Nephron (organoid): ENCODE measurements at regions not wholly inside any gene's neighbourhood (a gene's known extent, or its start where the extent isn't known, plus 50 kb on each side); places are given as distances from the start of the nearest gene placed in this dataset.
A peak's percentile ranks its signal among the peaks of the same experiment; 100 is the strongest.

ENCODE experiments used
- H3K27ac Mint-ChIP-seq, 3 experiments: 2 replicates each; pipeline ENCODE4 v1.8.0; 2020; ENCODE audit warnings: mixed read lengths in 3 of 3, mild to moderate bottlenecking in 2 of 3, moderate library complexity in 1 of 3
- H3K27me3 Mint-ChIP-seq: 2 replicates; pipeline ENCODE4 v1.8.0; 2021; ENCODE audit warnings: low read depth, mild to moderate bottlenecking, moderate library complexity, mixed read lengths
- H3K36me3 Mint-ChIP-seq: 2 replicates; pipeline ENCODE4 v1.8.0; 2020; ENCODE audit warnings: low read depth, mixed read lengths
- H3K4me1 Mint-ChIP-seq: 2 replicates; pipeline ENCODE4 v1.8.0; 2020; ENCODE audit warnings: mixed read lengths
- H3K4me3 Mint-ChIP-seq, 3 experiments: 2 replicates each; pipeline ENCODE4 v1.8.0; 2020; ENCODE audit warnings: mild to moderate bottlenecking in 3 of 3, mixed read lengths in 3 of 3, moderate library complexity in 2 of 3
- H3K9me3 Mint-ChIP-seq: 2 replicates; pipeline ENCODE4 v1.8.0; 2020; ENCODE audit warnings: mixed read lengths
- CTCF ChIP-seq, 3 experiments: fragments of 200-600 bp; sonication (generic); IDR thresholded peaks; one replicate each; pipeline ENCODE4 v1.5.0; 2021; ENCODE audit warnings: antibody characterized with exemption in 3 of 3; ENCODE audit not compliant: unreplicated experiment in 3 of 3

GRCh38 chr12:63301311-63301710 is 150.3 kb upstream of the AVPR1A start:
- no peak overlapping the region for H3K4me3 Mint-ChIP-seq
- no peak overlapping the region for H3K27ac Mint-ChIP-seq
- H3K9me3 Mint-ChIP-seq: no peaks in the 10 kb centered on the region
- H3K36me3 Mint-ChIP-seq: no peaks in the 10 kb centered on the region
- no peaks in the 10 kb centered on the region for H3K27me3 Mint-ChIP-seq
- H3K4me1 Mint-ChIP-seq: peaks cover 4% of the 10 kb centered on the region
- TF ChIP-seq CTCF (IDR thresholded peaks at IDR 0.05; ENCODE audit: unreplicated experiment in 3 of 3): no peak

GRCh38 chr12:63298386-63298930 is 147.5 kb upstream of the AVPR1A start:
- Mint-ChIP-seq H3K27me3 (peaks cover 1% of the 10 kb centered on the region), H3K27ac (peak overlapping the region in 1 of 3 experiments; percentile 61), H3K9me3 (no peaks in the 10 kb centered on the region), H3K4me1 (peaks cover 22% of the 10 kb centered on the region), H3K36me3 (no peaks in the 10 kb centered on the region), H3K4me3 (no peak overlapping the region)
- no peak for TF ChIP-seq CTCF (IDR thresholded peaks at IDR 0.05; ENCODE audit: unreplicated experiment in 3 of 3)

- Mint-ChIP-seq H3K36me3 (no peaks in the 10 kb centered on the region), H3K4me3 (no peak overlapping the region), H3K27me3 (peaks cover 4% of the 10 kb centered on the region), H3K4me1 (peaks cover 24% of the 10 kb centered on the region), H3K27ac (peak overlapping the region; percentile 85 to 93 (median 92)), H3K9me3 (no peaks in the 10 kb centered on the region)
- no peak for TF ChIP-seq CTCF (IDR thresholded peaks at IDR 0.05; ENCODE audit: unreplicated experiment in 3 of 3)
Observed at GRCh38 chr12:63294327-63294632, 143.3 kb upstream of the AVPR1A start.

GRCh38 chr12:63292471-63293221 is 141.6 kb upstream of the AVPR1A start:
- Mint-ChIP-seq H3K4me3 (no peak overlapping the region), H3K36me3 (no peaks in the 10 kb centered on the region), H3K27me3 (peaks cover 7% of the 10 kb centered on the region), H3K9me3 (no peaks in the 10 kb centered on the region), H3K4me1 (peaks cover 20% of the 10 kb centered on the region), H3K27ac (peak overlapping the region in 1 of 3 experiments; percentile 93)
- no peak for TF ChIP-seq CTCF (IDR thresholded peaks at IDR 0.05; ENCODE audit: unreplicated experiment in 3 of 3)

- peak; percentile 53 to 61 (median 53) for TF ChIP-seq CTCF (IDR thresholded peaks at IDR 0.05; ENCODE audit: unreplicated experiment in 3 of 3)
- Mint-ChIP-seq H3K27me3 (peaks cover 4% of the 10 kb centered on the region), H3K27ac (no peak overlapping the region), H3K4me3 (no peak overlapping the region), H3K36me3 (no peaks in the 10 kb centered on the region), H3K9me3 (no peaks in the 10 kb centered on the region), H3K4me1 (no peaks in the 10 kb centered on the region)
Observed at GRCh38 chr12:63276537-63277365, 125.8 kb upstream of the AVPR1A start.
